WERI-Rb-1 (cell line): ENCODE measurements at regions not wholly inside any gene's neighbourhood (a gene's known extent, or its start where the extent isn't known, plus 50 kb on each side); places are given as distances from the start of the nearest gene placed in this dataset.

Experiments used
- DNase-seq: peaks from one replicate; pipeline ENCODE4 v3.0.0-alpha.2; 2020
- H3K27ac ChIP-seq: fragments of 250-450 bp; sonication (Bioruptor Pico); 2 replicates; pipeline ENCODE4 v1.5.1; 2020; ENCODE audit warnings: mild to moderate bottlenecking, moderate library complexity
- H3K27me3 ChIP-seq: fragments of 250-450 bp; sonication (Bioruptor Pico); 2 replicates; pipeline ENCODE4 v1.5.1; 2021; ENCODE audit warnings: mild to moderate bottlenecking, low read depth, moderate library complexity; ENCODE audit not compliant: insufficient read depth, severe bottlenecking
- H3K36me3 ChIP-seq: fragments of 250-450 bp; sonication (Bioruptor Pico); 2 replicates; pipeline ENCODE4 v1.5.1; 2020; ENCODE audit warnings: mild to moderate bottlenecking, moderate library complexity
- H3K4me3 ChIP-seq: 2 replicates; pipeline ENCODE4 v1.5.1; 2011; ENCODE audit warnings: low read depth, mild to moderate bottlenecking, control low read depth, low read length
- H3K9me3 ChIP-seq: fragments of 250-450 bp; sonication (Bioruptor Pico); 2 replicates; pipeline ENCODE4 v1.5.1; 2021; ENCODE audit warnings: mild to moderate bottlenecking, moderate library complexity; ENCODE audit not compliant: severe bottlenecking
- TF ChIP-seq, protein P1 (sequence below): IDR thresholded peaks from 2 replicates; pipeline ENCODE4 v1.5.1; 2011; ENCODE audit warnings: low read depth, mild to moderate bottlenecking, control low read depth, inconsistent platforms, low read length

DNA sequence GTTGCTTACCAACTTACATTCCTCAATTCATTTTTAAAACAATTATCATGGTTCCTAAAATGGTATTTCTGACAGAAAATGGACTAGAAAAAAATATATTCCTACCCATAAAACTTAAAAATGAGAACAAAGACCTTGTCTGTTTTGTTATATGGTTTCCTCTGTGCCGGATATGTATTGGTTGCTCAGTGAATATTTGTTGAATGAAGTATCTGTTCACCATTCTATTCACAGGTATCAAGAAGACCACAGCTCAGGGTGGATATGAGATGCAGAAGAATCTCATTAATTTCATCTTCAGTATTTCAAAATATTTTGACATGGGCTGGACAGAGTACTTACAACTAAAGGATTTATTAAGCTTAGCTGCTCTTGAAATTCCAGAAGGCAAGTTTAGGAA, 58.1 kb downstream of the TUSC7 start:
- TF ChIP-seq, protein P1, sequence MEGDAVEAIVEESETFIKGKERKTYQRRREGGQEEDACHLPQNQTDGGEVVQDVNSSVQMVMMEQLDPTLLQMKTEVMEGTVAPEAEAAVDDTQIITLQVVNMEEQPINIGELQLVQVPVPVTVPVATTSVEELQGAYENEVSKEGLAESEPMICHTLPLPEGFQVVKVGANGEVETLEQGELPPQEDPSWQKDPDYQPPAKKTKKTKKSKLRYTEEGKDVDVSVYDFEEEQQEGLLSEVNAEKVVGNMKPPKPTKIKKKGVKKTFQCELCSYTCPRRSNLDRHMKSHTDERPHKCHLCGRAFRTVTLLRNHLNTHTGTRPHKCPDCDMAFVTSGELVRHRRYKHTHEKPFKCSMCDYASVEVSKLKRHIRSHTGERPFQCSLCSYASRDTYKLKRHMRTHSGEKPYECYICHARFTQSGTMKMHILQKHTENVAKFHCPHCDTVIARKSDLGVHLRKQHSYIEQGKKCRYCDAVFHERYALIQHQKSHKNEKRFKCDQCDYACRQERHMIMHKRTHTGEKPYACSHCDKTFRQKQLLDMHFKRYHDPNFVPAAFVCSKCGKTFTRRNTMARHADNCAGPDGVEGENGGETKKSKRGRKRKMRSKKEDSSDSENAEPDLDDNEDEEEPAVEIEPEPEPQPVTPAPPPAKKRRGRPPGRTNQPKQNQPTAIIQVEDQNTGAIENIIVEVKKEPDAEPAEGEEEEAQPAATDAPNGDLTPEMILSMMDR = no peak
- Histone ChIP-seq H3K27me3 (peaks cover 7% of the 10 kb centered on the region), H3K27ac (no peak overlapping the region), H3K4me3 (no peak overlapping the region), H3K9me3 (no peaks in the 10 kb centered on the region), H3K36me3 (no peaks in the 10 kb centered on the region)
- DNase-seq = no peak

DNA sequence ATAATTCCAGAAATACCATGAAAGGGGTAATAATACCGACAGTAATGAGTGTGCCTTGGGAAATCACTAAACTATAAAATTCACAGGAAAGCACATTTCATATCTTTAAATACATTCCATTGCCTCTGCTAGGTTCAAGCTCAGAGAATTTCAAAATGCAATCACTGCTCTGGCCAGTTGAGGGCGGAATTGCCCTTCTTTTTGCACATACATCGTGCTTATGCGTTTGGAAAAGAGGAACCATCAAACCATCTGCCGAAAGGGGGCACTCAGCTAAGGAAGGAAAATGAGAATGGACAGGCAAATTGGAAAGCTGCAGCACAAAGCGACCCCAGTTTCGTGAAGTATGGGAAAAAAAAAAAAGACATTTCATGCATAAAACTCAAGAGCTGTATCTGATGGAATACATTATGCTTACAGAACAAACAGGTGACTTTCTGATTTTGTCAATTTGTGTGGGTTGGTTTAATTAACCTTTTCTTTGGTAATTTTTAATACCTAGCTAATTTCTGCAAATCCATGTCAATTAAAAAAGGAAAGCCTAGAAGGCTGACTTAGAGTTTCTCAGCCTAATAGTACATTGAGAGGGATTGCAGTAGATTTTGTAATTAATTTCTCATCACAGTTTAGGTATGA, 61.4 kb downstream of the TUSC7 start:
- H3K27me3 ChIP-seq = peaks cover 9% of the 10 kb centered on the region
- no peaks in the 10 kb centered on the region for H3K36me3 ChIP-seq
- no peaks in the 10 kb centered on the region for H3K9me3 ChIP-seq
- no peak overlapping the region for H3K27ac ChIP-seq
- TF ChIP-seq, protein P1 = peak; percentile 86
- H3K4me3 ChIP-seq = no peak overlapping the region
- DNase-seq = peak; percentile 74

DNA sequence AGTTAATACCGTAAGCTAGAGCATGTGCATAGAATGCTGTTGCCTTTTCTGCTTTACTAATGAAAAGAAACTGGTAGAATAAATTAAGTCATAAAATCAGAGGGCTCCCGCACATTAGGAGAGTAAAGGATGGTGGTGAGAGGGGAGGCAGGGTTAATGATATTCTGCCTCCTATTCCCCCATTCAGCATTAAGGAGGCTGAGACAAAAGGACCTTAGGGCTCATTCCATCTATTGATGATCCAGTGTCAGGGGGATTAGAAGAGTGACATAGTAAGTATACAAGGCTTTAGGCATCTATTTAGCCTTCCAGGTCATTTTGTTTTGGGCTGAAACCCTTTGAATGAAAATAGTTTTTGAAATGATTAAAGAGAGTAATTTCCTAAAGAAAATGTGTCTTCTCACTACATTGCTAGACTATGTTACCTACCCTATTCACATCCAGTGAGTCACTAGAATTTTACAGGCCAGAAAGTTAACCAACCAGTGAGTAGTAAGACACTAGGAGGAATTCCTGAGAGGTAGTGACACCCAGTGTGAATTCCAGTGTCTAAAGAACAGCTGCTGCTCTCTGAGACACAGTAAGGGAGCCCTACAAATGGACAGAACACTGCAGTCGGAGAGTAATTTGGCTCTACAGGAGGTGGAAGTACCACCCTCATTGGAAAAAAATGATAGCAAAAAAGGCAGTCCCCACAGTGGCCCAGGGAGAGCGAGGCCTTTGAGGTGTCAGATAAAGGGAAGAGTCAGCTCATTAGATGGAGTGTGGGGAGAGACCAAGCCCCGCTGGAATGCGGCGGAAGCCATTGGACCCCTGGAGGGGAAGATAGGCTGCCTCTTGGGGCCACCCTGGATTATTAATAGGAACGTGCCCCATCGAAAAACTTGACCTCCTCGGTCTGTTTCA, 67.6 kb downstream of the TUSC7 start:
- TF ChIP-seq, protein P1 = no peak
- Histone ChIP-seq H3K36me3 (no peaks in the 10 kb centered on the region), H3K9me3 (no peaks in the 10 kb centered on the region), H3K27ac (no peak overlapping the region), H3K27me3 (peaks cover 19% of the 10 kb centered on the region), H3K4me3 (no peak overlapping the region)
- DNase-seq = no peak

DNA sequence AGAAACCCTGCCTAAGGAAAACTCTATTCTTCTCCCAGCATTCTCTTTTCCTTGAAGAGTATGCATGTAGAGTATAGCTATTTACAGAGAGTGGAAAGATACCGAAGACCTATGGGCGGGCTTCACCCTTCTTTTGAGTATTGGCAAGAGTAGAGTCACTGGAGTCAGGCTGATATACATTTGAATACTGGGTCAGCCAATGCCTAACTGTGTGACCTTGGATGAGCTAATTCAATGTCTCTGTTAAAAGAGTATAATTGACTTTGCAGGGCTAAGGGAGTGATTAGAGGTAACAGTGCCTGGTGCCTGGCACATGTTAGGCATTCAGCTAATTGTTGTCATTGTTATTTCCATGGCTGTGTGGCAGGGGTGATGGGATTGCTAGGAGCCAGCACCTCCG, 75.6 kb downstream of the TUSC7 start:
- H3K4me3 ChIP-seq = no peak overlapping the region
- TF ChIP-seq, protein P1 = no peak
- H3K27me3 ChIP-seq = peaks cover 15% of the 10 kb centered on the region
- no peaks in the 10 kb centered on the region for H3K9me3 ChIP-seq
- no peaks in the 10 kb centered on the region for H3K36me3 ChIP-seq
- H3K27ac ChIP-seq = no peak overlapping the region
- no peak for DNase-seq

DNA sequence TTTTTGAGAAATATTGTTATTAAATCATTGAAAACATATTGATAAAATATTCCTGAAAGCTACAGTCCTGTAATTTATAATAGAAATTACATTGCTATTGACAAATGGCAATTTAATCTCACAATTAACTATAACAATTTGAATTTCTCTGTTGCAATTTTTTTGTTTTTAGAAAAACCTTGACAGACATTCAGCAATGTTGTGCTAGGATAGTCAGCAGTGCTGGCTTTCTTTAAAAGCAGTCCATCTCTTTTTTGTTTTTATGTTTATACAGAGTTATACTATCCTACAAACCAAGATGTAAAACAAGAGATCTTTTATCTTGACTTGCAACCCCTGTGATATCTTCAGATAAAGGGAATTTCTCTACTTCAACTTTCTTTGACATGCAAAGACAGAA, 93.1 kb downstream of the TUSC7 start:
- H3K27ac ChIP-seq = no peak overlapping the region
- peaks cover 6% of the 10 kb centered on the region for H3K27me3 ChIP-seq
- DNase-seq = no peak
- H3K9me3 ChIP-seq = no peaks in the 10 kb centered on the region
- no peak overlapping the region for H3K4me3 ChIP-seq
- TF ChIP-seq, protein P1 = no peak
- no peaks in the 10 kb centered on the region for H3K36me3 ChIP-seq
